GM23338 (cell line): ENCODE measurements at regions not wholly inside any gene's neighbourhood (a gene's known extent, or its start where the extent isn't known, plus 50 kb on each side); places are given as distances from the start of the nearest gene placed in this dataset.

Experiments
- ATAC-seq: fragments of 200-7000 bp; cut with Tn5 transposase; 3 replicates; pipeline ENCODE4 v1.9.1; 2020
- DNase-seq: peaks from one replicate; pipeline ENCODE4 v3.0.0-alpha.2; 2015; ENCODE audit warnings: low spot score
- H2AFZ ChIP-seq: fragments of 200-600 bp; sonication (generic); 2 replicates; pipeline ENCODE4 v1.8.0; 2016; ENCODE audit warnings: antibody characterized with exemption, mild to moderate bottlenecking, moderate library complexity
- H3F3A ChIP-seq: fragments of 200-600 bp; sonication (generic); replicated peaks from 2 replicates; pipeline ENCODE4 v1.8.0; 2017; ENCODE audit warnings: antibody characterized with exemption, mixed run types, low read depth
- H3K27ac ChIP-seq: fragments of 200-600 bp; sonication (generic); 2 replicates; pipeline ENCODE4 v1.6.1; 2016; ENCODE audit warnings: low read depth
- H3K27me3 ChIP-seq: fragments of 200-600 bp; sonication (generic); 2 replicates; pipeline ENCODE4 v1.8.0; 2016; ENCODE audit warnings: mild to moderate bottlenecking, mixed run types, moderate library complexity; ENCODE audit not compliant: insufficient read depth
- H3K36me3 ChIP-seq: fragments of 200-600 bp; sonication (generic); 2 replicates; pipeline ENCODE4 v1.8.0; 2016; ENCODE audit warnings: mild to moderate bottlenecking; ENCODE audit not compliant: insufficient read depth
- H3K4me1 ChIP-seq: fragments of 200-600 bp; sonication (generic); 2 replicates; pipeline ENCODE4 v1.8.0; 2016; ENCODE audit warnings: mild to moderate bottlenecking, moderate library complexity; ENCODE audit not compliant: insufficient read depth
- H3K4me2 ChIP-seq: fragments of 200-600 bp; sonication (generic); 2 replicates; pipeline ENCODE4 v1.7.1; 2017; ENCODE audit warnings: mixed run types
- H3K4me3 ChIP-seq: fragments of 200-600 bp; sonication (generic); 2 replicates; pipeline ENCODE4 v1.6.1; 2016; ENCODE audit warnings: mixed run types
- H3K79me2 ChIP-seq: fragments of 200-600 bp; sonication (generic); replicated peaks from 2 replicates; pipeline ENCODE4 v1.8.0; 2017; ENCODE audit warnings: mild to moderate bottlenecking; ENCODE audit not compliant: insufficient read depth
- H3K9me2 ChIP-seq: fragments of 200-600 bp; sonication (generic); 2 replicates; pipeline ENCODE4 v1.8.0; 2017; ENCODE audit not compliant: insufficient read depth
- H4K20me1 ChIP-seq: fragments of 200-600 bp; sonication (generic); replicated peaks from 2 replicates; pipeline ENCODE4 v1.8.0; 2017; ENCODE audit warnings: mild to moderate bottlenecking; ENCODE audit not compliant: insufficient read depth
- H3K27ac Mint-ChIP-seq: 2 replicates; pipeline ENCODE4 v1.8.0; 2020; ENCODE audit warnings: inconsistent platforms, mild to moderate bottlenecking, moderate library complexity, mixed read lengths
- H3K27me3 Mint-ChIP-seq: 3 replicates; pipeline ENCODE4 v1.8.0; 2022; ENCODE audit warnings: low read depth, mild to moderate bottlenecking, moderate library complexity, mixed read lengths, inconsistent platforms; ENCODE audit not compliant: insufficient read depth, poor library complexity
- H3K36me3 Mint-ChIP-seq: 3 replicates; pipeline ENCODE4 v1.8.0; 2021; ENCODE audit warnings: low read depth, mild to moderate bottlenecking, inconsistent platforms, moderate library complexity, mixed read lengths
- H3K4me1 Mint-ChIP-seq: 3 replicates; pipeline ENCODE4 v1.8.0; 2020; ENCODE audit warnings: mild to moderate bottlenecking, inconsistent platforms, mixed read lengths
- H3K4me3 Mint-ChIP-seq: 3 replicates; pipeline ENCODE4 v1.8.0; 2021; ENCODE audit warnings: moderate library complexity, mild to moderate bottlenecking, inconsistent platforms, mixed read lengths
- H3K9me3 Mint-ChIP-seq: 3 replicates; pipeline ENCODE4 v1.8.0; 2020; ENCODE audit warnings: moderate library complexity, mild to moderate bottlenecking, inconsistent platforms, mixed read lengths
- CREB1 ChIP-seq: fragments of 250-450 bp; sonication (Bioruptor Pico); IDR thresholded peaks from 2 replicates; pipeline ENCODE4 v1.5.0; 2020; ENCODE audit warnings: low read depth, mild to moderate bottlenecking, moderate library complexity
- EZH2 ChIP-seq: fragments of 200-600 bp; sonication (generic); IDR thresholded peaks from one replicate; pipeline ENCODE4 v1.8.0; 2017; ENCODE audit warnings: antibody characterized with exemption, mild to moderate bottlenecking, low read depth; ENCODE audit not compliant: unreplicated experiment
- JUNB ChIP-seq: IDR thresholded peaks from one replicate; pipeline ENCODE4 v1.6.1; 2016; ENCODE audit warnings: antibody characterized with exemption; ENCODE audit not compliant: unreplicated experiment
- POLR2AphosphoS5 ChIP-seq: IDR thresholded peaks from 2 replicates; pipeline ENCODE4 v1.6.1; 2016; ENCODE audit warnings: antibody characterized with exemption, low read depth
- STAT1 ChIP-seq: IDR thresholded peaks from one replicate; pipeline ENCODE4 v1.6.1; 2016; ENCODE audit warnings: antibody characterized with exemption; ENCODE audit not compliant: unreplicated experiment
- ZNF114 ChIP-seq: fragments of 250-450 bp; sonication (Bioruptor Pico); IDR thresholded peaks from 2 replicates; pipeline ENCODE4 v1.5.0; 2020; ENCODE audit warnings: mild to moderate bottlenecking, moderate library complexity
- ZNF331 ChIP-seq: fragments of 250-450 bp; sonication (Bioruptor Pico); IDR thresholded peaks from 2 replicates; pipeline ENCODE4 v1.5.0; 2020; ENCODE audit warnings: low read depth, mild to moderate bottlenecking, moderate library complexity
- TF ChIP-seq, protein P1 (sequence below), 2 experiments: fragments of 200-600 bp in 1 of 2; sonication (generic) in 1 of 2; conservative IDR thresholded peaks; 2 replicates each; pipeline versions ENCODE4 v1.5.1 to v1.6.1; 2016 to 2017; ENCODE audit warnings: antibody characterized with exemption in 2 of 2, low read depth in 2 of 2, mild to moderate bottlenecking in 2 of 2, moderate library complexity in 1 of 2
- TF ChIP-seq, protein P2 (sequence below): IDR thresholded peaks from 2 replicates; pipeline ENCODE4 v1.6.1; 2016; ENCODE audit warnings: antibody characterized with exemption

- TF ChIP-seq, protein P1, sequence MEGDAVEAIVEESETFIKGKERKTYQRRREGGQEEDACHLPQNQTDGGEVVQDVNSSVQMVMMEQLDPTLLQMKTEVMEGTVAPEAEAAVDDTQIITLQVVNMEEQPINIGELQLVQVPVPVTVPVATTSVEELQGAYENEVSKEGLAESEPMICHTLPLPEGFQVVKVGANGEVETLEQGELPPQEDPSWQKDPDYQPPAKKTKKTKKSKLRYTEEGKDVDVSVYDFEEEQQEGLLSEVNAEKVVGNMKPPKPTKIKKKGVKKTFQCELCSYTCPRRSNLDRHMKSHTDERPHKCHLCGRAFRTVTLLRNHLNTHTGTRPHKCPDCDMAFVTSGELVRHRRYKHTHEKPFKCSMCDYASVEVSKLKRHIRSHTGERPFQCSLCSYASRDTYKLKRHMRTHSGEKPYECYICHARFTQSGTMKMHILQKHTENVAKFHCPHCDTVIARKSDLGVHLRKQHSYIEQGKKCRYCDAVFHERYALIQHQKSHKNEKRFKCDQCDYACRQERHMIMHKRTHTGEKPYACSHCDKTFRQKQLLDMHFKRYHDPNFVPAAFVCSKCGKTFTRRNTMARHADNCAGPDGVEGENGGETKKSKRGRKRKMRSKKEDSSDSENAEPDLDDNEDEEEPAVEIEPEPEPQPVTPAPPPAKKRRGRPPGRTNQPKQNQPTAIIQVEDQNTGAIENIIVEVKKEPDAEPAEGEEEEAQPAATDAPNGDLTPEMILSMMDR (conservative IDR thresholded peaks at IDR 0.05; ENCODE audit: low read depth in 2 of 2) = no peak
- TF ChIP-seq CREB1 (CRISPR knock-in tag) (no peak), JUNB (no peak), EZH2 (no peak)
- TF ChIP-seq, protein P2, sequence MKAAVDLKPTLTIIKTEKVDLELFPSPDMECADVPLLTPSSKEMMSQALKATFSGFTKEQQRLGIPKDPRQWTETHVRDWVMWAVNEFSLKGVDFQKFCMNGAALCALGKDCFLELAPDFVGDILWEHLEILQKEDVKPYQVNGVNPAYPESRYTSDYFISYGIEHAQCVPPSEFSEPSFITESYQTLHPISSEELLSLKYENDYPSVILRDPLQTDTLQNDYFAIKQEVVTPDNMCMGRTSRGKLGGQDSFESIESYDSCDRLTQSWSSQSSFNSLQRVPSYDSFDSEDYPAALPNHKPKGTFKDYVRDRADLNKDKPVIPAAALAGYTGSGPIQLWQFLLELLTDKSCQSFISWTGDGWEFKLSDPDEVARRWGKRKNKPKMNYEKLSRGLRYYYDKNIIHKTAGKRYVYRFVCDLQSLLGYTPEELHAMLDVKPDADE = no peak
Measured at GRCh38 chr6:19270616-19271015, 566.6 kb upstream of the ID4 start (continued).

- peaks cover 5% of the 10 kb centered on the region; the same call in 2 of the 3 replicates for H3K4me1 Mint-ChIP-seq
- H3K4me1 ChIP-seq = 0 out of 2 replicates have a peak, but pooled peaks cover 5% of the 10 kb centered on the region
- H3K36me3 Mint-ChIP-seq = peaks cover 4% of the 10 kb centered on the region; the same call in 2 of the 3 replicates
- peaks cover 6% of the 10 kb centered on the region; the same call in 1 of the 3 replicates for H3K9me3 Mint-ChIP-seq
- no peak overlapping the region for H3K4me3 ChIP-seq
- H4K20me1 ChIP-seq = no peaks in the 10 kb centered on the region
- H3K4me3 Mint-ChIP-seq = no peak overlapping the region
- H3K27ac Mint-ChIP-seq = no peak overlapping the region
- no peaks in the 10 kb centered on the region for H3K27me3 ChIP-seq
- H3K4me2 ChIP-seq = no peak overlapping the region
- H3K79me2 ChIP-seq = no peaks in the 10 kb centered on the region
- no peaks in the 10 kb centered on the region for H3K36me3 ChIP-seq
- TF ChIP-seq CREB1 (CRISPR knock-in tag) (no peak), POLR2AphosphoS5 (no peak), STAT1 (no peak), ZNF331 (no peak), ZNF114 (CRISPR knock-in tag) (no peak)
- TF ChIP-seq, protein P2 = no peak
- TF ChIP-seq, protein P1 (conservative IDR thresholded peaks at IDR 0.05; ENCODE audit: low read depth in 2 of 2) = no peak
- H3K27ac ChIP-seq = no peak overlapping the region
- ATAC-seq (no peak), DNase-seq (no peak)
- no peaks in the 10 kb centered on the region for H3K27me3 Mint-ChIP-seq
- H3K9me2 ChIP-seq = 0 out of 2 replicates have a peak, but pooled peaks cover 4% of the 10 kb centered on the region
- no peaks in the 10 kb centered on the region for H3F3A ChIP-seq
- no peak overlapping the region for H2AFZ ChIP-seq
Measured at GRCh38 chr6:19279273-19279684, 557.9 kb upstream of the ID4 start.
